Mammary epithelial cell (primary cell): ENCODE measurements at regions not wholly inside any gene's neighbourhood (a gene's known extent, or its start where the extent isn't known, plus 50 kb on each side); places are given as distances from the start of the nearest gene placed in this dataset.

Source experiments
- EZH2 ChIP-seq: IDR thresholded peaks from 2 replicates; pipeline ENCODE4 v1.6.1; 2012; ENCODE audit warnings: low read length, inconsistent platforms, borderline replicate concordance
- TF ChIP-seq, protein P1 (sequence below), 2 donors: IDR thresholded peaks in 1 of 2; conservative IDR thresholded peaks in 1 of 2; 2 replicates each; pipeline ENCODE4 v1.5.1; 2011 to 2012; ENCODE audit warnings: inconsistent platforms in 2 of 2, low read length in 2 of 2, mild to moderate bottlenecking in 2 of 2, control low read depth in 1 of 2, low read depth in 1 of 2; ENCODE audit not compliant: insufficient read depth in 1 of 2; ENCODE audit errors: extremely low read depth in 1 of 2

DNA sequence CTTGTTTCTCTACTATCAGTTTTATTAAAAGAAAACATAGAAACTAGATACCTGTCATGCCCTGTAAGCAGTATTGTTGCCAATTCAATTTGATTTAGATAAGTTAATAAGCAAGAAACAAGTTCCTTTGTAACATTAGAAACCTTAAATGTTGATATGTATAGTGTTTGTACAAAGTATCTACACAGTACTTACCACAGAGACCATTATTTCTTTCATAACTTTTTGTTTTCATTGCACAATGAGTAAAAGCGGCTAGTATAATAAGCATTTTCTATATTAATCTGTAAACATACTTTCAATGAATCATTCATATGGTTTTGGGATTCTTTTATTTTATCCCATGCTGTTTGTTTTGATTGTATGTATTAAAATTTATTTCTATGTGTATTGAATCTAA lies 305.1 kb downstream of the TTC6 start:
- TF ChIP-seq, protein P1, sequence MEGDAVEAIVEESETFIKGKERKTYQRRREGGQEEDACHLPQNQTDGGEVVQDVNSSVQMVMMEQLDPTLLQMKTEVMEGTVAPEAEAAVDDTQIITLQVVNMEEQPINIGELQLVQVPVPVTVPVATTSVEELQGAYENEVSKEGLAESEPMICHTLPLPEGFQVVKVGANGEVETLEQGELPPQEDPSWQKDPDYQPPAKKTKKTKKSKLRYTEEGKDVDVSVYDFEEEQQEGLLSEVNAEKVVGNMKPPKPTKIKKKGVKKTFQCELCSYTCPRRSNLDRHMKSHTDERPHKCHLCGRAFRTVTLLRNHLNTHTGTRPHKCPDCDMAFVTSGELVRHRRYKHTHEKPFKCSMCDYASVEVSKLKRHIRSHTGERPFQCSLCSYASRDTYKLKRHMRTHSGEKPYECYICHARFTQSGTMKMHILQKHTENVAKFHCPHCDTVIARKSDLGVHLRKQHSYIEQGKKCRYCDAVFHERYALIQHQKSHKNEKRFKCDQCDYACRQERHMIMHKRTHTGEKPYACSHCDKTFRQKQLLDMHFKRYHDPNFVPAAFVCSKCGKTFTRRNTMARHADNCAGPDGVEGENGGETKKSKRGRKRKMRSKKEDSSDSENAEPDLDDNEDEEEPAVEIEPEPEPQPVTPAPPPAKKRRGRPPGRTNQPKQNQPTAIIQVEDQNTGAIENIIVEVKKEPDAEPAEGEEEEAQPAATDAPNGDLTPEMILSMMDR (conservative IDR thresholded peaks at IDR 0.05 in 1 of 2, IDR thresholded peaks at IDR 0.05 in 1 of 2; ENCODE audit: extremely low read depth in 1 of 2, insufficient read depth in 1 of 2, low read depth in 1 of 2, low read length in 2 of 2) = no peak
- no peak for TF ChIP-seq EZH2
